K562 (cell line): ENCODE measurements at regions not wholly inside any gene's neighbourhood (a gene's known extent, or its start where the extent isn't known, plus 50 kb on each side); places are given as distances from the start of the nearest gene placed in this dataset.

Experiments used
- ATAC-seq: fragments of 200-7000 bp; cut with Tn5 transposase; 3 replicates; pipeline ENCODE4 v1.9.1; 2020; ENCODE audit warnings: moderate library complexity
- BruUV-seq: library from RNA; stranded (reverse); fragments of 400-500 nt; replicated peaks from 2 replicates; lab custom pipeline; 2021; lab: Mats Ljungman, UMichigan
- CTCF ChIA-PET: fragments of 300-600 bp; formaldehyde crosslinking; extraction: SDS; loops from one replicate; lab custom pipeline; 2021; ENCODE audit warnings: low intra/inter-chr PET ratio; lab: Yijun Ruan, JAX
- POLR2A ChIA-PET: fragments of 300-600, 350-650 bp; sonication (Branson Sonifier 250); formaldehyde crosslinking; extraction: SDS; loops from one replicate; lab custom pipeline; 2021; ENCODE audit warnings: antibody characterized with exemption, inconsistent platforms; lab: Yijun Ruan, JAX
- DNase-seq, 4 experiments: peaks; one replicate each; pipeline versions ENCODE4 v3.0.0 to v3.0.0-alpha.2; 2011 to 2018; ENCODE audit warnings: low spot score in 3 of 4, mixed read lengths in 3 of 4; ENCODE audit errors: extremely low read depth in 1 of 4
- FAIRE-seq: peaks from 2 replicates; lab custom pipeline; 2011; peaks lifted over from hg19 to GRCh38; lab: Jason Lieb, UNC
- H2AFZ ChIP-seq: 2 replicates; pipeline ENCODE4 v1.6.0; 2011; ENCODE audit warnings: low read depth, low read length, control low read depth, inconsistent platforms
- H3K27ac ChIP-seq: fragments of 200-600 bp; 3 replicates; pipeline ENCODE4 v1.8.0; 2011; ENCODE audit warnings: low read depth, mild to moderate bottlenecking, control low read depth, inconsistent platforms, low read length, moderate library complexity, mixed read lengths; ENCODE audit errors: extremely low read depth
- H3K27me3 ChIP-seq, 2 experiments: fragments of 300-600 bp in 1 of 2; 2 replicates in 1 of 2; 3 replicates in 1 of 2; pipeline versions ENCODE4 v1.6.0 to v1.8.0; 2011; ENCODE audit warnings: inconsistent platforms in 2 of 2, low read length in 2 of 2, mild to moderate bottlenecking in 1 of 2, mixed read lengths in 1 of 2, moderate library complexity in 1 of 2; ENCODE audit not compliant: control insufficient read depth in 2 of 2, insufficient read depth in 2 of 2
- H3K36me3 ChIP-seq: fragments of 300-600 bp; 3 replicates; pipeline ENCODE4 v1.8.0; 2011; ENCODE audit warnings: mild to moderate bottlenecking, low read length, inconsistent platforms; ENCODE audit not compliant: control insufficient read depth, insufficient read depth
- H3K4me1 ChIP-seq, 2 experiments: fragments of 200-600 bp in 1 of 2; replicated peaks in 1 of 2; 2 replicates in 1 of 2; 3 replicates in 1 of 2; pipeline versions ENCODE4 v1.5.1 to v1.8.0; 2011; ENCODE audit warnings: inconsistent platforms in 2 of 2, low read length in 2 of 2, mild to moderate bottlenecking in 1 of 2, mixed read lengths in 1 of 2, moderate library complexity in 1 of 2; ENCODE audit not compliant: control insufficient read depth in 2 of 2, insufficient read depth in 2 of 2
- H3K4me2 ChIP-seq: 2 replicates; pipeline ENCODE4 v1.6.1; 2011; ENCODE audit warnings: low read length, control low read depth, inconsistent platforms, mixed read lengths; ENCODE audit not compliant: insufficient read depth
- H3K4me3 ChIP-seq: fragments of 200-600 bp; sonication (generic), shearing (Covaris generic); 2 replicates; pipeline ENCODE4 v1.5.1; 2016; ENCODE audit warnings: control low read depth, inconsistent platforms
- H3K79me2 ChIP-seq: fragments of 200-600 bp; 3 replicates; pipeline ENCODE4 v1.8.0; 2011; ENCODE audit warnings: low read length, inconsistent platforms; ENCODE audit not compliant: control insufficient read depth, insufficient read depth
- H3K9ac ChIP-seq, 2 experiments: 2 replicates each; pipeline versions ENCODE4 v1.6.0 to v1.6.1; 2011; ENCODE audit warnings: low read depth in 2 of 2, low read length in 2 of 2, control low read depth in 1 of 2, inconsistent platforms in 1 of 2, mild to moderate bottlenecking in 1 of 2, mixed read lengths in 1 of 2; ENCODE audit not compliant: insufficient read depth in 1 of 2
- H3K9me1 ChIP-seq: one replicate; pipeline ENCODE4 v1.6.0; 2011; ENCODE audit warnings: inconsistent platforms, mild to moderate bottlenecking, low read length, moderate library complexity; ENCODE audit not compliant: control insufficient read depth, insufficient read depth
- H3K9me3 ChIP-seq: replicated peaks from 2 replicates; pipeline ENCODE4 v1.5.1; 2011; ENCODE audit warnings: low read depth, low read length, inconsistent platforms; ENCODE audit not compliant: control insufficient read depth, insufficient read depth
- H4K20me1 ChIP-seq: replicated peaks from 2 replicates; pipeline ENCODE4 v1.6.1; 2011; ENCODE audit warnings: low read length, inconsistent platforms, mixed read lengths; ENCODE audit not compliant: control insufficient read depth, insufficient read depth
- ATF1 ChIP-seq, 2 experiments: fragments of 450-650 bp in 1 of 2; IDR thresholded peaks; 2 replicates each; pipeline ENCODE4 v1.6.1; 2016; ENCODE audit warnings: missing compliant biosample characterization in 1 of 2, missing genetic modification characterization in 1 of 2
- FOXA3 ChIP-seq, 2 experiments: fragments of 450-650 bp in 1 of 2; sonication (generic) in 1 of 2; formaldehyde crosslinking; IDR thresholded peaks in 1 of 2; conservative IDR thresholded peaks in 1 of 2; 2 replicates each; pipeline versions ENCODE4 v1.4.0 to v1.8.0; 2020 to 2022; ENCODE audit warnings: mild to moderate bottlenecking in 2 of 2, missing genetic modification reagents in 1 of 2
- PATZ1 ChIP-seq: fragments of 250-450 bp; sonication (Bioruptor Pico); IDR thresholded peaks from 2 replicates; pipeline ENCODE4 v1.5.0; 2020; ENCODE audit warnings: mild to moderate bottlenecking, borderline replicate concordance
- TAL1 ChIP-seq: fragments of 450-650 bp; IDR thresholded peaks from 2 replicates; pipeline ENCODE4 v1.6.1; 2016; ENCODE audit warnings: mild to moderate bottlenecking
- TGIF2 ChIP-seq: sonication (generic); formaldehyde crosslinking; IDR thresholded peaks from 2 replicates; pipeline ENCODE4 v1.8.1; 2022; ENCODE audit warnings: mild to moderate bottlenecking, missing genetic modification reagents, moderate library complexity
- ZC3H4 ChIP-seq: sonication (generic); formaldehyde crosslinking; IDR thresholded peaks from 2 replicates; pipeline ENCODE4 v1.9.0; 2021; ENCODE audit warnings: missing genetic modification reagents, borderline replicate concordance
- ZNF165 ChIP-seq: fragments of 250-450 bp; sonication (Bioruptor Pico); IDR thresholded peaks from 2 replicates; pipeline ENCODE4 v1.4.0; 2020; ENCODE audit warnings: borderline replicate concordance
- ZNF76 ChIP-seq: fragments of 250-450 bp; sonication (Bioruptor Pico); IDR thresholded peaks from 2 replicates; pipeline ENCODE4 v1.4.0; 2020; ENCODE audit warnings: mild to moderate bottlenecking, moderate library complexity, borderline replicate concordance
- WGBS: fragments of 100-300 bp; shearing (Covaris generic); methylation state at CpG from one replicate; pipeline ENCODE4 v1.1.6; 2016; ENCODE audit warnings: low coverage, mixed read lengths; ENCODE audit not compliant: insufficient coverage; ENCODE audit errors: missing lambda C conversion rate; 5-methylcytosine and 5-hydroxymethylcytosine counted together
- in situ Hi-C: fragments of 300-500 bp; cut with MboI; formaldehyde crosslinking; loops from 4 replicates; pipeline ENCODE4 v1.15.0; 2018; ENCODE audit warnings: inconsistent platforms, mixed read lengths
- intact Hi-C: fragments of 100-400 bp; cut with micrococcal nuclease; formaldehyde crosslinking; loops from 2 replicates; pipeline ENCODE4 v1.14.2; 2022
- TF ChIP-seq, protein P1 (sequence below): sonication (generic); IDR thresholded peaks from 2 replicates; pipeline ENCODE4 v1.6.1; 2016

DNA sequence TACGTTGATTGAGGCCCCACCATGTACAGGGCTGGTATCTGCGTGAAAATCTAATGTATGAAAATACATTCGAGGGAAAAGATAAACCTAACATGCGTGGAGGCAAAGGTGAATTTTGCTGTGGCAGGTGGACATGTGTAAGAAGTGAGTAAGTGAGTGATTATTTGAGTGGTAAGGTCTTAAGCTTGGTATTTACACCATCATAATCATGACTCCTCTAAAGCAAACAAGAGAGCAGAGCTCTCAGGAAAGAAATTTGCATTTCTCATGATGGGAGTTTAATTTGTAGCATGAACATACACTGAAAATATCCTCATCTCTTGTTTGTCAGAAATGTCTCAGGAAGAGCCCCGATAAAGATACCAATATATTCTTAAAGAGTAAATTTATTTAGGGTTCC lies 260.6 kb downstream of the PSAT1 start:
- Histone ChIP-seq H3K36me3 (no peaks in the 10 kb centered on the region), H2AFZ (no peak overlapping the region), H3K27me3 (no peaks in the 10 kb centered on the region), H4K20me1 (no peaks in the 10 kb centered on the region), H3K9ac (no peak overlapping the region), H3K27ac (no peak overlapping the region), H3K4me1 (no peaks in the 10 kb centered on the region), H3K9me3 (no peaks in the 10 kb centered on the region), H3K4me2 (no peak overlapping the region), H3K4me3 (no peak overlapping the region), H3K9me1 (no peaks in the 10 kb centered on the region), H3K79me2 (no peaks in the 10 kb centered on the region)
- BruUV-seq, result no TSS peak
- intact Hi-C loops (no loop called here), in situ Hi-C loops (no loop called here)
- FAIRE-seq, result no peak
- POLR2A ChIA-PET, result no interaction called here
- ATAC-seq, result no peak
- no peak for DNase-seq
- WGBS, result 2% methylated on average over 5 of the region's 5 CpGs
- CTCF ChIA-PET, result no interaction called here
- no peak for TF ChIP-seq TAL1
- TF ChIP-seq, all 486 proteins: peak for 0

DNA sequence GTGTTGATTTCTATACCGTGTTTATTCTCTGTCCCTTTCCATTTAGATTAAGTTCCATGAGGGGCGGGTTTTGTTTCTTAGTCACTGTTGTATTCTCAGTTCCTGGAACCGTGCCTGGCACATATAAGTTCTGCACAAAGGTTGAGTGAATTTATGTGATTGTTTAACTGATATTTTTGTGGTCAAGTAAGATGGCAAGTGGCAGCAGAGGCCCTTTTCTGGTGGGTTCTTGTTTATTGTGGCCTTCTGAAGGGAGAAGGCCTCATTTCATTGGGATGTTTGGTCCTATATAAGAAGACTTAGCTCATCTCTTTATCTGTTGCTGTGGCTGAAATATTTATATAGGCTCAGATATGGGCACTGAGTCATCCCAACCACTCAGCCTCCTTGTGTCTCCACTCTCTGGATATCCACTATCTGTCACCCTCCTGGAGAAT lies 262.5 kb downstream of the PSAT1 start:
- intact Hi-C loops (no loop called here), in situ Hi-C loops (no loop called here)
- H3K4me1 ChIP-seq, result no peaks in the 10 kb centered on the region
- 0% methylated on average over 3 of the region's 3 CpGs for WGBS
- H3K79me2 ChIP-seq, result no peaks in the 10 kb centered on the region
- H3K4me3 ChIP-seq, result no peak overlapping the region
- H3K36me3 ChIP-seq, result no peaks in the 10 kb centered on the region
- H3K9ac ChIP-seq, result no peak overlapping the region
- ChIA-PET CTCF (no interaction called here), POLR2A (interaction anchor here (0.7 kb wide), 1 partner anchor 11 kb away, joined by 3 read pairs; no protein-coding TSS in a partner anchor)
- BruUV-seq, result no TSS peak
- no peaks in the 10 kb centered on the region for H3K9me3 ChIP-seq
- H2AFZ ChIP-seq, result no peak overlapping the region
- H3K4me2 ChIP-seq, result no peak overlapping the region
- DNase-seq (no peak), FAIRE-seq (no peak), ATAC-seq (no peak)
- H4K20me1 ChIP-seq, result no peaks in the 10 kb centered on the region
- no peaks in the 10 kb centered on the region for H3K27me3 ChIP-seq
- no peaks in the 10 kb centered on the region for H3K9me1 ChIP-seq
- no peak overlapping the region for H3K27ac ChIP-seq
- TF ChIP-seq ZNF165 (no peak), PATZ1 (CRISPR knock-in tag) (no peak), ATF1 (CRISPR knock-in tag; IDR thresholded peaks at IDR 0.05) (no peak), ATF1 (tag; IDR thresholded peaks at IDR 0.05) (no peak), TGIF2 (CRISPR knock-in tag) (no peak), ZNF76 (CRISPR knock-in tag) (no peak), FOXA3 (CRISPR knock-in tag; conservative IDR thresholded peaks at IDR 0.05 in 1 of 2, IDR thresholded peaks at IDR 0.05 in 1 of 2) (no peak), ZC3H4 (CRISPR knock-in tag) (no peak)
- TF ChIP-seq, protein P1, sequence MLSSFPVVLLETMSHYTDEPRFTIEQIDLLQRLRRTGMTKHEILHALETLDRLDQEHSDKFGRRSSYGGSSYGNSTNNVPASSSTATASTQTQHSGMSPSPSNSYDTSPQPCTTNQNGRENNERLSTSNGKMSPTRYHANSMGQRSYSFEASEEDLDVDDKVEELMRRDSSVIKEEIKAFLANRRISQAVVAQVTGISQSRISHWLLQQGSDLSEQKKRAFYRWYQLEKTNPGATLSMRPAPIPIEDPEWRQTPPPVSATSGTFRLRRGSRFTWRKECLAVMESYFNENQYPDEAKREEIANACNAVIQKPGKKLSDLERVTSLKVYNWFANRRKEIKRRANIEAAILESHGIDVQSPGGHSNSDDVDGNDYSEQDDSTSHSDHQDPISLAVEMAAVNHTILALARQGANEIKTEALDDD, result no peak
